ENCODE measurements at regions not wholly inside any gene's neighbourhood (a gene's known extent, or its start where the extent isn't known, plus 50 kb on each side); places are given as distances from the start of the nearest gene placed in this dataset.

- intact Hi-C loops (cut with DNase I, micrococcal nuclease): no loop called here
- no peaks in the 10 kb centered on the region for H3K36me3 ChIP-seq (ENCODE audit: low read depth)
- no peak for DNase-seq
Measured at GRCh38 chr5:135087950-135088349, 53.9 kb upstream of the PITX1 start.

DNA sequence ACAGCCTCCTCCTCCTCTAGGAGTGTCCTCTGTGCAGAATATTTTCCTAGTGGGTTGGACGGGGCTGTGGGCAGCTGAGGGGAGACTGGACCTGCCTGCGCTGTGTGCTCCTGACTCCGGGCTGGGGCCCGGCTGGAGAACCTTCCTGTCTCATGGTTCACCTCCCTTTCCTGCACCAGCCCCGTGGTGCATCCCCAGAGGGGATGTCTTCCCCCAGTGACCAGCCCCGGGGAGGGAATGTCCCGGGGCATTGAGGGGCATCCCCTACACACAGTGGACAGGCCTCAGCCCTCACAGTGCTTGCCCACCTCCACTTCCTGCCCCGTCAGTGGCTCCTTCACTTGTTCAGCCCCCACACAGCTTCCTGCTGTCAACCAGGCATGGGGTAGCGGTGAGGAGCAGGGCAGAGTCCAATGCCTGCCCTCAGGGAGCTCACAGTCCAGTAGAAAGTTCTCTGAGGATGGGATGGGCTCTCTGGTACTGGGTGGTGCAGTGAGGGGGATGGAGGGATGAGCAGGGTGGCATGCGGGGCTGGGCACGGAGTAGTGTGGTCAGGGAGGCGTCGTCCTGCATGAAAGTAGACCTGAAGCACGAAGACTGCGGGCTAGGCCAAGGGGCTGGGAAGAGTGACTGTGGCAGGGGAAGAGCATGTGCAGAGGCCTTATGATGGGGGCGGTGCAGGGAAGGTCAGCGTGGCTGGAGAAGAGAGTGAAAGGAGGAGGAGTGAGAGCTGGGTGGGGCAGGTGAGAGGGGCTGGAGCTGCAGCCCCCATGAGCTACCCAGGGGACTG is 52.1 kb upstream of the PITX1 start:
- DNase-seq (no peak), ATAC-seq (no peak)
- H3K4me1 ChIP-seq (ENCODE audit: low read depth): no peaks in the 10 kb centered on the region
- no peak overlapping the region for H3K4me3 ChIP-seq
- H3K36me3 ChIP-seq (ENCODE audit: low read depth): no peaks in the 10 kb centered on the region
- intact Hi-C loops (cut with DNase I, micrococcal nuclease): no loop called here
- TF ChIP-seq CTCF (IDR thresholded peaks at IDR 0.05): no peak
- H3K9me3 ChIP-seq: peaks cover 4% of the 10 kb centered on the region

More at GRCh38 chr5:135087950-135088349, 53.9 kb upstream of the PITX1 start:
- H3K4me3 ChIP-seq: no peak overlapping the region
- H3K9me3 ChIP-seq: no peaks in the 10 kb centered on the region
- H3K4me1 ChIP-seq (ENCODE audit: low read depth): no peaks in the 10 kb centered on the region
- no peak for TF ChIP-seq CTCF (IDR thresholded peaks at IDR 0.05)
- ATAC-seq: no peak

GRCh38 chr5:135085133-135085935 is 51.3 kb upstream of the PITX1 start:
- H3K9me3 ChIP-seq: peaks cover 7% of the 10 kb centered on the region
- no peak overlapping the region for H3K4me3 ChIP-seq
- no peak for ATAC-seq
- intact Hi-C loops (cut with DNase I, micrococcal nuclease): no loop called here
- no peak for TF ChIP-seq CTCF (IDR thresholded peaks at IDR 0.05)
- no peaks in the 10 kb centered on the region for H3K36me3 ChIP-seq (ENCODE audit: low read depth)
- H3K4me1 ChIP-seq (ENCODE audit: low read depth): no peaks in the 10 kb centered on the region
- no peak for DNase-seq
